HG03571 (cell line): ENCODE measurements at regions not wholly inside any gene's neighbourhood (a gene's known extent, or its start where the extent isn't known, plus 50 kb on each side); places are given as distances from the start of the nearest gene placed in this dataset.

ENCODE experiments used
- ATAC-seq: cut with Tn5 transposase; IDR thresholded peaks from one replicate; pipeline ENCODE4 v1.9.1; 2021; ENCODE audit not compliant: unreplicated experiment

- ATAC-seq = no peak
Measured at GRCh38 chr3:13174011-13174802, 101.0 kb upstream of the IQSEC1 start.

- no peak for ATAC-seq
Measured at GRCh38 chr3:13173186-13173585, 100.0 kb upstream of the IQSEC1 start.

GRCh38 chr3:13172644-13173013 is 99.4 kb upstream of the IQSEC1 start:
- no peak for ATAC-seq

- ATAC-seq = no peak
Measured at GRCh38 chr3:13171704-13172643, 98.7 kb upstream of the IQSEC1 start.

GRCh38 chr3:13170317-13170716 is 97.1 kb upstream of the IQSEC1 start:
- no peak for ATAC-seq

- ATAC-seq = no peak
Measured at GRCh38 chr3:13168391-13168790, 95.2 kb upstream of the IQSEC1 start.

GRCh38 chr3:13167829-13168228 is 94.6 kb upstream of the IQSEC1 start:
- ATAC-seq = no peak

- no peak for ATAC-seq
Measured at GRCh38 chr3:13167064-13167743, 94.0 kb upstream of the IQSEC1 start.

- no peak for ATAC-seq
Measured at GRCh38 chr3:13166243-13167063, 93.2 kb upstream of the IQSEC1 start.

- ATAC-seq = no peak
Measured at GRCh38 chr3:13165576-13165975, 92.3 kb upstream of the IQSEC1 start.

GRCh38 chr3:13164893-13165492 is 91.8 kb upstream of the IQSEC1 start:
- no peak for ATAC-seq

- no peak for ATAC-seq
Measured at GRCh38 chr3:13163848-13164382, 90.7 kb upstream of the IQSEC1 start.

GRCh38 chr3:13162549-13163320 is 89.5 kb upstream of the IQSEC1 start:
- ATAC-seq = no peak

- ATAC-seq = no peak
Measured at GRCh38 chr3:13161771-13162535, 88.7 kb upstream of the IQSEC1 start.

GRCh38 chr3:13161021-13161759 is 88.0 kb upstream of the IQSEC1 start:
- ATAC-seq = no peak

GRCh38 chr3:13160619-13161018 is 87.4 kb upstream of the IQSEC1 start:
- ATAC-seq = no peak

GRCh38 chr3:13159890-13160289 is 86.7 kb upstream of the IQSEC1 start:
- no peak for ATAC-seq

- ATAC-seq = no peak
Measured at GRCh38 chr3:13158871-13159270, 85.6 kb upstream of the IQSEC1 start.
